ENCODE measurements at regions not wholly inside any gene's neighbourhood (a gene's known extent, or its start where the extent isn't known, plus 50 kb on each side); places are given as distances from the start of the nearest gene placed in this dataset.
A peak's percentile ranks its signal among the peaks of the same experiment; 100 is the strongest.

DNA sequence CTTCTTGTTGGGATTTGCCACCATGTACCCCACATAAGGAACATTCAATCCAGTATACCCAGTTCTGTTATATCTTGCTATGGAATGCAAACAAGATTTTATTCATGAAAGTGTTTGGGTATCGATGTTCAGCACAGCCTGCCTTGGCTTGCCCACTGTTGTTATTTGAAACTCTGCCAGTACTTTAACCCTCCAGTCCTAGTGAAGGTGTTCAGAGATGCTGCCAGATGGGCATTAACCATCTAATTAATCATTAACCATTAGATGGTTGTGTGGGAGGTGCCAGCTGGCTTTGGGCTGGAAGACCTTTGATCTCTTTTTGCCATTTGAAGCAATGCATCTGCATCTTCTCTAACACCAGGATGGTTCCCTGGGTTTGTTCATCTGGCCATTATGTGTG, 363.0 kb downstream of the SH2D4B start:
- no peaks in the 10 kb centered on the region for H3K36me3 ChIP-seq (ENCODE audit: insufficient read depth, low read length)
- no peak overlapping the region for H2AFZ ChIP-seq (ENCODE audit: low read length)
- H3K9me2 ChIP-seq (replicated peaks; ENCODE audit: insufficient read depth, low read length): no peaks in the 10 kb centered on the region
- no peaks in the 10 kb centered on the region for H4K20me1 ChIP-seq (ENCODE audit: insufficient read depth, low read depth, low read length)
- no peak overlapping the region for H3K4me3 ChIP-seq (ENCODE audit: low read length)
- no peak overlapping the region for H3K4me2 ChIP-seq (ENCODE audit: low read depth, low read length, poor library complexity, severe bottlenecking)
- no peak for DNase-seq
- H3K9me3 ChIP-seq (ENCODE audit: low read length): no peaks in the 10 kb centered on the region
- no peak overlapping the region for H3K27ac ChIP-seq (ENCODE audit: low read length)
- no peak overlapping the region for H3K9ac ChIP-seq (ENCODE audit: low read length)
- H3K27me3 ChIP-seq (ENCODE audit: low read length): no peaks in the 10 kb centered on the region
- H3K79me2 ChIP-seq (ENCODE audit: low read length): no peaks in the 10 kb centered on the region
- H3K4me1 ChIP-seq (ENCODE audit: low read length): no peaks in the 10 kb centered on the region

DNA sequence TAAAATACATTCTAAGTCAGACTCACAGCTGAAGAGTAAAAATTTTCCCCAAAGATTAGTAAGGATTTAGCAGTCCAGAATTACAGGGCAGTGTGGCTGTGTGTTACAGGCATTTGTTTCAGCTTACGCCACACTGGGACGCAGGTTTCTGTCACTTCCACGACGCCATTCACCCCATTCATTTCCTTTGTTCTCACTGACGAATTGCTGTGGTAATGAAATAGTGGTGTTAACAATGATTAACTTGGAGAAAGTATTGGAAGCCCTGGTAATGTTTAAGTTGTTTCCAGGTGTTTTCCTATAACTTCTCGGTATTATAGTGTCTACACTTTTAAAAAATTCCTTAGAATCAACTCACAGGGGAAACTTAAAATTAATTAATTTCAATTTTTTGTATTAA, 370.9 kb downstream of the SH2D4B start:
- Histone ChIP-seq H3K9ac (ENCODE audit: low read length) (no peak overlapping the region), H3K27me3 (ENCODE audit: low read length) (no peaks in the 10 kb centered on the region), H3K27ac (ENCODE audit: low read length) (no peak overlapping the region), H4K20me1 (ENCODE audit: insufficient read depth, low read depth, low read length) (no peaks in the 10 kb centered on the region), H3K79me2 (ENCODE audit: low read length) (no peaks in the 10 kb centered on the region), H3K9me2 (replicated peaks; ENCODE audit: insufficient read depth, low read length) (no peaks in the 10 kb centered on the region), H3K4me2 (ENCODE audit: low read depth, low read length, poor library complexity, severe bottlenecking) (no peak overlapping the region), H3K9me3 (ENCODE audit: low read length) (no peaks in the 10 kb centered on the region), H3K4me1 (ENCODE audit: low read length) (no peaks in the 10 kb centered on the region), H3K36me3 (ENCODE audit: insufficient read depth, low read length) (no peaks in the 10 kb centered on the region), H2AFZ (ENCODE audit: low read length) (no peak overlapping the region), H3K4me3 (ENCODE audit: low read length) (no peak overlapping the region)
- no peak for DNase-seq

DNA sequence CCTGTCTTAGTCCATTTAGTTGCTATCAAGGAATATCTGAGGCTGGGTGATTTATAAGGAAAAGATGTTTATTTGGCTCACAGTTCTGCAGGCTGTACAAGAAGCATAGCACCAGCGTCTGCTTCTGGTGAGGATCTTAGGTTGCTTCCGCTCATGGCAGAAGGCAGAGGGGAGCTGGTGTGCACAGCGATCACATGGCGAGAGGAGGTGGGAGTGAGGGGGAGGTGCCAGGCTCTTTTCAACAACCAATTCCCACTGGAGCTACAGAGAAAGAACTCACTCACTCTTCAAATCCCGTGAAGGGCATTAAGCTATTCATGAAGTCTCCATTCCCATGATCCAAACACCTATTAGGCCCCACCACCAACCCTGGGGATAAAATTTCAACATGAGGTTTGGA, 371.6 kb downstream of the SH2D4B start:
- Histone ChIP-seq H3K9me2 (replicated peaks; ENCODE audit: insufficient read depth, low read length) (no peaks in the 10 kb centered on the region), H3K27me3 (ENCODE audit: low read length) (no peaks in the 10 kb centered on the region), H4K20me1 (ENCODE audit: insufficient read depth, low read depth, low read length) (no peaks in the 10 kb centered on the region), H3K4me1 (ENCODE audit: low read length) (no peaks in the 10 kb centered on the region), H3K4me3 (ENCODE audit: low read length) (no peak overlapping the region), H2AFZ (ENCODE audit: low read length) (no peak overlapping the region), H3K4me2 (ENCODE audit: low read depth, low read length, poor library complexity, severe bottlenecking) (no peak overlapping the region), H3K27ac (ENCODE audit: low read length) (no peak overlapping the region), H3K9ac (ENCODE audit: low read length) (no peak overlapping the region), H3K36me3 (ENCODE audit: insufficient read depth, low read length) (no peaks in the 10 kb centered on the region), H3K9me3 (ENCODE audit: low read length) (no peaks in the 10 kb centered on the region), H3K79me2 (ENCODE audit: low read length) (no peaks in the 10 kb centered on the region)
- no peak for DNase-seq

DNA sequence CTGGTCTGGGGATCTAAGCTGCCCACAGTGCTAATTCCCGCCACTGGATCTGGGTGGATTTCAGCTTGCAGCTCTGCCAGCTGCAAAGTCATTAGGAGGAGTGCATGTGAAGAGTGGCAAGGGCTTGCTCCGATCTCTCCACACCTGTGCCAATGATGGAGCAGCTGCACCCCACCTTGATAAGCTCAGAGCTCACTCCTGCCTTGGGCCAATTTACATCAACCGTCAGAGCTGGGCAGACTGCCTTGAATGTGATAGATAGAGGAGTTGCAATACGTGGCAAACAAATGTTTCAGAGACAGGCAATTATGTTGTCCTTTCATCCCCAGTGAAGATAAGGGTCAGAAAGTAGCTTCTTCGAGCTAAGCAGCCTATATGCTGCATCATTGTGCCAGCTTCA, 379.9 kb downstream of the SH2D4B start:
- H3K27me3 ChIP-seq (ENCODE audit: low read length): no peaks in the 10 kb centered on the region
- DNase-seq: no peak
- H2AFZ ChIP-seq (ENCODE audit: low read length): no peak overlapping the region

DNA sequence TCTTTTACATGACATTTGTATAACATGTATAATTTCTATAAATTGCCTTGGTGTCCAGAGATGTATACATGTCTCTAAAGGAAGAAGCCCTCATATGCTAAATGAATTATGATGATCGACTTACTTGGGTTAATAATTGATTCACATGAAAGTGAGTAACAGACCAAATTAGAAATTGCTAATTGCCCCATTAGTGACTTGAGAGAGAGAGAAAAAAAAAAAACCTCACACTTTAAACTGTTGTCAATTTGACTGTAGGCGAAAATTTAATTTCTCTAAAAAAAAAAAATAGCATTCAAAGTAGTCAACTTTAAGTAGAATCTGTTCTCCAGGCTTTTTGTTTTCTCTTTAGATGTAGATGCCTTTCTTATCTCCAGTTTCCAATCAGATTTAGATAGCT, 383.3 kb downstream of the SH2D4B start:
- Histone ChIP-seq H3K79me2 (ENCODE audit: low read length) (no peaks in the 10 kb centered on the region), H3K9me3 (ENCODE audit: low read length) (no peaks in the 10 kb centered on the region), H4K20me1 (ENCODE audit: insufficient read depth, low read depth, low read length) (no peaks in the 10 kb centered on the region), H2AFZ (ENCODE audit: low read length) (no peak overlapping the region), H3K27ac (ENCODE audit: low read length) (no peak overlapping the region), H3K9ac (ENCODE audit: low read length) (no peak overlapping the region), H3K27me3 (ENCODE audit: low read length) (no peaks in the 10 kb centered on the region), H3K36me3 (ENCODE audit: insufficient read depth, low read length) (no peaks in the 10 kb centered on the region), H3K4me2 (ENCODE audit: low read depth, low read length, poor library complexity, severe bottlenecking) (no peak overlapping the region), H3K4me3 (ENCODE audit: low read length) (no peak overlapping the region), H3K4me1 (ENCODE audit: low read length) (no peaks in the 10 kb centered on the region), H3K9me2 (replicated peaks; ENCODE audit: insufficient read depth, low read length) (no peaks in the 10 kb centered on the region)
- no peak for DNase-seq

More for the DNA sequence above, 379.9 kb downstream of the SH2D4B start:
- H3K4me2 ChIP-seq (ENCODE audit: low read depth, low read length, poor library complexity, severe bottlenecking): no peak overlapping the region
- no peak overlapping the region for H3K4me3 ChIP-seq (ENCODE audit: low read length)
- H3K9ac ChIP-seq (ENCODE audit: low read length): no peak overlapping the region
- no peaks in the 10 kb centered on the region for H3K9me3 ChIP-seq (ENCODE audit: low read length)
- no peaks in the 10 kb centered on the region for H3K9me2 ChIP-seq (replicated peaks; ENCODE audit: insufficient read depth, low read length)
- H3K79me2 ChIP-seq (ENCODE audit: low read length): no peaks in the 10 kb centered on the region
- no peaks in the 10 kb centered on the region for H4K20me1 ChIP-seq (ENCODE audit: insufficient read depth, low read depth, low read length)
- no peaks in the 10 kb centered on the region for H3K4me1 ChIP-seq (ENCODE audit: low read length)
- H3K36me3 ChIP-seq (ENCODE audit: insufficient read depth, low read length): no peaks in the 10 kb centered on the region
- H3K27ac ChIP-seq (ENCODE audit: low read length): no peak overlapping the region

DNA sequence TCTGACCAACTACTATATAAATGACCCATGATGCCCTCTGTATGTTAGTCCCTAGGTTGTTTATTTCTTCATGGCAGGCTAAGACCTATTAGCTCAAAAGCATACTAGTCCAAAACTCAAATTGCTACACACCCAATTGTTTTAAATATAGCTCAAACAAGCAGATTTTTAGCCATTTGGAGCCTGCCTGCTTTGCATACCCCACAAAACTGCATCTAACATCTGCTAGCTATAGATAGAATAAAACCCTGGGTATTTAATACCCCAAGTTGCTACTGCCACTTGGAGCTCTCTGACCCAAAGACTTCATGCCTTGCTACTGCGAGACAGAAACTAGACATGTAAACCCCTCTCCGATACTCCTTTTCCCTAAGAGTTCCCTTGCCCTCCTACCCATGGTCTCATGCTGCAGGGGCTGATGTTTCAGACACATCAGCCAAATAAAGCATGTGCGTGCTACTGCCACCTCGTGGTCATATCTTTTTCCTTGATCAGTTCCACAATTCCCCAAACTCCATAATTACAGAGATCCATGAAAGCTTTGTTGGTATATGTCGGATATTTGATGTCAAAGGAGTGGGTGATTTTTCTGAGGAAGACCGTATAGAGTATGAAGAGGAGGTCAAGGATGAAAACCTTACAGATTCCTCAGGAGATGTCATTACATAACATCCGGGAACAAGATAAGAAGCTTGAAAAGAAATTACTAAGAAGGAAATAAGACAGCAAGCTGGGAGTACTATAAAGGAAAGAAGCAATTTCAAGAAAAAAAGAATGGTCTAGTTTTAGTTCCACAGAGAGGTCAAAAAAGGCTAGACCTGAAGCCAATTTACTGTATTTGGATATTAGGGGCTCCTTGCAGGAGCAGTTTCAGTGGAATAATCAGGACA, 386.6 kb downstream of the SH2D4B start:
- Histone ChIP-seq H3K4me2 (ENCODE audit: low read depth, low read length, poor library complexity, severe bottlenecking) (no peak overlapping the region), H3K4me1 (ENCODE audit: low read length) (no peaks in the 10 kb centered on the region), H3K27me3 (ENCODE audit: low read length) (no peaks in the 10 kb centered on the region), H4K20me1 (ENCODE audit: insufficient read depth, low read depth, low read length) (no peaks in the 10 kb centered on the region), H3K36me3 (ENCODE audit: insufficient read depth, low read length) (no peaks in the 10 kb centered on the region), H3K79me2 (ENCODE audit: low read length) (no peaks in the 10 kb centered on the region), H2AFZ (ENCODE audit: low read length) (no peak overlapping the region), H3K4me3 (ENCODE audit: low read length) (no peak overlapping the region), H3K27ac (ENCODE audit: low read length) (no peak overlapping the region), H3K9me3 (ENCODE audit: low read length) (no peaks in the 10 kb centered on the region), H3K9me2 (replicated peaks; ENCODE audit: insufficient read depth, low read length) (no peaks in the 10 kb centered on the region), H3K9ac (ENCODE audit: low read length) (no peak overlapping the region)
- peak; percentile 76 for DNase-seq

DNA sequence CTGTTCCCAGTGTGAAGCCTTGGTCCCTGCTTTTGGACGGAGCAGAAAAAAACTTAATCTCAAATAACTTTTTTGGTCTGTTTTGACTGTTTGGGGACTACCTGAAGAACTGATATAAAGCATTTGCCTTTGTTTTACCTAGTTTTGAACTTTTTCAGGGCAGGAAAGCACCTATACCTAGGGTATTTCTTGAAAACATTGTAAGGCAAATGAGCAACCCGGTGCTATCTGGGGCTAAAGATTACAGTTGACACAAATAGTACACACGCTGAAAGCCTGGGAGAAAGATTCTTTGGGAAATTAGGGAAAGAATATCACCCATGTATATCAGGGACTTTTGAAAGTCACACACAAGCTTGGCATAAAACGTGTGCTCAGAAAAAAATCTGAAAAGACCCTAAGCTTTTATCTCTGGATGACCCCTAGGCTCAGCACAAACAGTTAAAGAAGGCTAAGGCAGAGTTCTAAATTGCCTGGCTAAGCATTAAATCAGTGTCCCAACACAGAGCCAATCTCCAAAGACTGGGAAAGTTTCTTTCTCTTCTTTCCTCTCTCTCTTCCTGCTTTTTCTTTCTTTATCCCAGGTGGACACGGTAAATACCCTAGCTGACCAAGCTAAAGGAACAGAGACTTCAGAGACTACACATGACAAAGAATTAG, 389.8 kb downstream of the SH2D4B start:
- H3K27ac ChIP-seq (ENCODE audit: low read length): no peak overlapping the region
- DNase-seq: no peak

DNA sequence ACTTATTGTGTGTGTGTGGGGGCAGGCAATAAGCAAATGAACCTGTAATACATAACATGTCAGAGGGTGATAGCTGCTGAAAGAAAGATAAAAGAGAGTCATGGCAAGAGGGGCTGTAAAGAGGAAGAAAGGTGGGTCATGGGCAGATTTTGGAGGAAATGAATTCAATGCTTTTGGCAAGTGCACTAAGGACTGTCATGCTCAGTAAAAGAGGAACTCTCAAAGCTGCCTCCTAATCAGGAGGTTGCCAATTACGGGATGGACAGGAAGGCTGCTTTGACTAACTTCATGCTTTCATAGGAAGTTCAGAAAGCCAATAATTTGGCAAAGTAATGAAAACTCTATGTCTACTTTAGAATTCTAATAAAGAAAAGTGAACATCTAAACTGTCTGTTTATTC, 401.2 kb downstream of the SH2D4B start:
- no peaks in the 10 kb centered on the region for H3K9me3 ChIP-seq (ENCODE audit: low read length)
- no peak for DNase-seq
- H3K9ac ChIP-seq (ENCODE audit: low read length): no peak overlapping the region
- no peaks in the 10 kb centered on the region for H3K9me2 ChIP-seq (replicated peaks; ENCODE audit: insufficient read depth, low read length)
- no peak overlapping the region for H3K4me2 ChIP-seq (ENCODE audit: low read depth, low read length, poor library complexity, severe bottlenecking)
- no peak overlapping the region for H3K27ac ChIP-seq (ENCODE audit: low read length)
- H3K4me1 ChIP-seq (ENCODE audit: low read length): no peaks in the 10 kb centered on the region
- H3K36me3 ChIP-seq (ENCODE audit: insufficient read depth, low read length): no peaks in the 10 kb centered on the region
- no peaks in the 10 kb centered on the region for H3K79me2 ChIP-seq (ENCODE audit: low read length)
- H3K27me3 ChIP-seq (ENCODE audit: low read length): no peaks in the 10 kb centered on the region
- H3K4me3 ChIP-seq (ENCODE audit: low read length): no peak overlapping the region
- no peaks in the 10 kb centered on the region for H4K20me1 ChIP-seq (ENCODE audit: insufficient read depth, low read depth, low read length)
- no peak overlapping the region for H2AFZ ChIP-seq (ENCODE audit: low read length)

More for the DNA sequence above, 389.8 kb downstream of the SH2D4B start:
- Histone ChIP-seq H3K79me2 (ENCODE audit: low read length) (no peaks in the 10 kb centered on the region), H3K27me3 (ENCODE audit: low read length) (no peaks in the 10 kb centered on the region), H3K9ac (ENCODE audit: low read length) (no peak overlapping the region), H3K4me3 (ENCODE audit: low read length) (no peak overlapping the region), H3K4me2 (ENCODE audit: low read depth, low read length, poor library complexity, severe bottlenecking) (no peak overlapping the region), H3K9me3 (ENCODE audit: low read length) (no peaks in the 10 kb centered on the region; the same call in 1 of the 2 replicates), H3K9me2 (replicated peaks; ENCODE audit: insufficient read depth, low read length) (no peaks in the 10 kb centered on the region), H4K20me1 (ENCODE audit: insufficient read depth, low read depth, low read length) (no peaks in the 10 kb centered on the region), H3K4me1 (ENCODE audit: low read length) (no peaks in the 10 kb centered on the region), H2AFZ (ENCODE audit: low read length) (no peak overlapping the region), H3K36me3 (ENCODE audit: insufficient read depth, low read length) (no peaks in the 10 kb centered on the region)
